NCI-H2227 (cell line): ENCODE measurements at regions not wholly inside any gene's neighbourhood (a gene's known extent, or its start where the extent isn't known, plus 50 kb on each side); places are given as distances from the start of the nearest gene placed in this dataset.
"Not testable (repeated sequence)": the region's sequence is repeated elsewhere in the genome, so short reads cannot be mapped to it uniquely, and the experiment has no call there.

Source experiments
- DNase-seq: peaks from one replicate; lab custom pipeline; 2025; ENCODE audit not compliant: unreplicated experiment; lab: John Stamatoyannopoulos, UW

- DNase-seq: no peak
These were observed 290.6 kb upstream of the KLF3 start for GRCh38 chr4:38373375-38373774.

- DNase-seq: no peak
These were observed 286.8 kb upstream of the KLF3 start for GRCh38 chr4:38377195-38377594.

DNA sequence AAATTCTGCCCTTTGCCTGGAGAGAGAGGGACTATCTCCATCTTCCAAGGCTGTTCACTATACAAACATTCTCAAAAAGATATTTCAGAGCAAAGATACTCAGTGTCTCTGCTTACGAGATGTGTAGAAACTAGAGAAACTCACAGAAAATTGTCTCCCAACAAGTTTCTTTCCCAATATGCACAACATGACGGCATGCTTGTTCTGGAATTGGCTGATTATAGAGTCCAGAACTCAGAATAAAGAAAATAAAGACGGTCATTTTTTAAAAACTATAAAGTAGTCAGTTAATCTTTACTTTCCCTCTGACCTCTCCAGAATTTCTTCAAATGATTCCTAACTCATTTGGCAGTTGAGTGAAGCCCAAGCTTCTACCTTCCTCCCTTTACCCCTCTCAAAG, 285.5 kb upstream of the KLF3 start:
- DNase-seq: no peak

DNA sequence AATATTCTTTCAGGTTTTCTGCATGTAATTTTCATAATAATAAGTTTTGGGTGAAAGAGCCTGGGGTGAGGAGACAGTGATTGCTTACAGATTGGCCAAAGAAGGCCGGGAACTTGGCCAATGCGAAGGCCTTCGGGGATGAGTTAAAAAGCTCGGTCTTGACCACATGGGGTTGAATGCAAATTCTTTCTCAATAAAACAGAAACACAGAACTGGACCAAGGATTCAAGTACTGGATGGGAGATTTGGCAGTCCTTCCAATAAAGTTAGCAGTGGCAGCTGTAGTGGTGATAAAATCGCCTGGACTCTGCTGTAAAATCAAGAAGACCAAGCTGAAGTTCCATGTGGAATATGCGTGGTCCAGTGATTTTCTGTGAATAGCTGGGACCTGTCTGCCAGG, 282.2 kb upstream of the KLF3 start:
- DNase-seq: no peak

GRCh38 chr4:38382520-38382919, 281.5 kb upstream of the KLF3 start:
- peak; percentile 49 for DNase-seq

DNA sequence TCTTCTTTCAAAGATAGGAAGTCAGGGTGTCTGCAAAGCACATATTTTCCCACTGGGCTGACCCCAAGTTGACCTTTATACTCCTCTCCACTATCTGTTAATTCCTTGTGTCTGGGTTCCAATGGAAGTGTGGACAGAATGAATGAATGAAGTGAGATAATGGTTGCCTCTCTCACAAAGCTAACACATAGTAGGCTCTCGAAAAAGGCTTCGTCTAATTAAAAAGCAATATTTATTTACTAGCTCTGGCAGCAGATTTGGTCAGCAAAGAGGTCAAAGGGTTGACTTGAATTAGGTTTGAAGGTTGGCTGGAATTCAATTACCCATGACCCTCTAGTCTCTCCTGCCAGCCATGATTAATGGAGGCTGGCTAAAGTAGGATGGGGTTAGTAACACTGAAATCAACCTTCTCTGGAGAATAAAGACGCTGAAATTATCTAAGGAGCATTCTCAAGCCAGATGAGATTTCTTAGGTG, 280.3 kb upstream of the KLF3 start:
- no peak for DNase-seq

- no peak for DNase-seq
These were observed 278.6 kb upstream of the KLF3 start for GRCh38 chr4:38385093-38386004.

DNA sequence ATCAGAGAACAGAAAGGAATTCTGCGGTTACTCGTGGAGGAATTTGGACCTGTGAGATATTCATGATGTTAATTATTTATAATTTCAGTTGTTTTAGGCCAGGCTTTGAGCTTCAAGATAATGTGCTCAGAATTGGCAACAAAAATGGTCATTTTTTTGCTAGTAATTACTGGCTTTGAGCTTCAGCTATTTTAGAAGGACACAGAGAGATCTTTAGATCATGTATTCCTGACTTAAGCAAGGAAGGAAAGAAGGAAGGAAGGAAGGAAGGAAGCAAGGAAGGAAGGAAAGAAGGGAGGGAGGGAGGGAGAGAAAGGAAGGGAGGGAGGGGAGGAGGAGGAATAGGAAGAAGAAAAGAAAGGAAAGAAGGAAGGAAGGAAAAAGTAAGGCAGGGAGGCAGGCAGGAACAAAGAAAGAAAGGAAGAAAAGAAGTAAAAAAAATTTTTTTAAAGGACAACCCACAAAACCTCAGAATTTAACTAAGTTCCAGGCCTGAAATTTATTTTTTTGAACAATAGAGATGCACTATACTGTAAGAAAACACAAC, 277.9 kb upstream of the KLF3 start:
- DNase-seq: no peak

GRCh38 chr4:38386654-38387188, 277.3 kb upstream of the KLF3 start:
- DNase-seq: no peak

- no peak for DNase-seq
These were observed 276.7 kb upstream of the KLF3 start for GRCh38 chr4:38387348-38387747.

- DNase-seq: no peak
These were observed 276.2 kb upstream of the KLF3 start for GRCh38 chr4:38387819-38388218.

DNA sequence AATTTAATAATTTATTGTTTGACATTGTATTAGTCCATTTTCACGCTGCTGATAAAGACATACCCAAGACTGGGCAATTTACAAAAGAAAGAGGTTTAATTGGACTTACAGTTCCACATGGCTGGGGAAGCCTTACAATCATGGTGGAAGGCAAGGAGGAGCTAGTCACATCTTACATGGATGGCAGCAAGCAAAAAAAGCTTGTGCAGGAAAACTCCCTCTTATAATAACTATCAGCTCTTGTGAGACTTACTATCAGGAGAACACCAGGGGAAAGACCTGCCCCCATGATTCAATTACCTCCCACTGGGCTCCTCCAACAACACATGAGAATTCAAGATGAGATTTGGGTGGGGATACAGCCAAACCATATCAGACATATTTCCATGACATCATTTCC, 275.1 kb upstream of the KLF3 start:
- DNase-seq: not testable (repeated sequence)

GRCh38 chr4:38390969-38391545, 272.9 kb upstream of the KLF3 start:
- DNase-seq: no peak

DNA sequence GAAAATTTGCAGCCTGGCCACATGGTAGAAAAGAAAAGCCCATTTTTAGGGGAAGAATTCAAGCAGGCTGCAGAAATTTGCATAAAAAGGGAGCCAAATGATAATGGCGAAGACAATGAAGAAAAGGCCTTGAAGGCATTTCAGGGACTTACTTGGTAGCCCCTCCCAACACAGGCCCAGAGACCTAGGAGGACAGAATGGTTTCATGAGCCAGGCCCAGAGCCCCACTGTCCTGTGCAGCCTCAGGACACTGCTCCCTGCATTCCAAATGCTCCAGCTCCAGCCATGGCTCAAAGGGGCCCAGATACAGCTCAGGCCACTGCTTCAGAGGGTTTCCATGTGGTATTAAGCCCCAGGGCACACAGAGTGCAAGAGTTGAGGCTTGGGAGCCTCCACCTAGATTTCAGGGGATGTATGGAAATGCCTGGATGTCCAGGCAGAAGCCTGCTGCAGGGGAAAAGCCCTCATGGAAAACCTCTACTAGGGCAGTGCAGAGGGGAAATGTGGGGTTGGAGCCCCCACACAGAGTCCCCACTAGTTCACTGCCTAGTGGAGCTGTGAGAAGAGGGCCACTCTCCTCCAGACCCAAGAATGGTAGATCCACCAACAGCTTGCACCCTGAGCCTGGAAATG, 271.7 kb upstream of the KLF3 start:
- DNase-seq: no peak

DNA sequence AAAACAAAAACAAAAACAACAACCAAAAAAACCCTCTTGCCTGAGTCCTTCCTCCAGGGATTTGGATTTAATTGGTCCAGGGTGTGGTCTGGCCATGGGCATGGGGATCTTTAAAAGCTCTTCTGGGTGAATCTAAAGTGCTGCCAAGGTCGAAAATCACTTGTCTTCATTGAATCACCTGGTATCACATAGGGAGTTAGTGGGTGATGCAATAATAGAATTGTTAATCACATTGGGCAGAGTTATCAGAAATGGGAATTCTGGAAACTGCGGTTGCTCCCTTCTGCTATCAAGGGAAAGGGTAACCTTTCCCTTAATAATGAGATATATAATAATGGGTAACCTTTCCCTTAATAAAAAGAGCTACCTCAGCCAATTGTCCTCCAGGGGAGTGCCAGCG, 267.9 kb upstream of the KLF3 start:
- no peak for DNase-seq

- DNase-seq: no peak
These were observed 267.0 kb upstream of the KLF3 start for GRCh38 chr4:38396845-38397547.

- DNase-seq: no peak
These were observed 263.1 kb upstream of the KLF3 start for GRCh38 chr4:38400946-38401345.

DNA sequence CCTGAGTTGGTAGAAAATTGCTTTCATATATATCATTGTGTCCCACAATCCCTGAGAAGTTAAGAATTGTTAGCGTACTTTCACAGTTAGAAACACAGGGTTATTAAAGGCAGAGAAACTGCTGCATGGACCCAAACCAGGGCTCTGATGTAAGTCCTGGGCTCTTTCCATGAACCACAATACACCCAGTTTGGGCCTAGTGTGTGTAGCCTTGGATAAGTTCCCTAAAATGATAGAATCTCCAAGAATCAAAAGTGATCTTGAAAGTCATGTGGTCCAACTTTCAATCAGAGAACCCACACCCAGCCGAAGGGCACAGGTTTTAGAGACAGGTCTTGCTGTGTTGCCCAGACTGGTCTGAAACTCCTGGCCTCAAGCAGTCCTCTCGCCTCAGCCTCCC, 257.8 kb upstream of the KLF3 start:
- DNase-seq: no peak

DNA sequence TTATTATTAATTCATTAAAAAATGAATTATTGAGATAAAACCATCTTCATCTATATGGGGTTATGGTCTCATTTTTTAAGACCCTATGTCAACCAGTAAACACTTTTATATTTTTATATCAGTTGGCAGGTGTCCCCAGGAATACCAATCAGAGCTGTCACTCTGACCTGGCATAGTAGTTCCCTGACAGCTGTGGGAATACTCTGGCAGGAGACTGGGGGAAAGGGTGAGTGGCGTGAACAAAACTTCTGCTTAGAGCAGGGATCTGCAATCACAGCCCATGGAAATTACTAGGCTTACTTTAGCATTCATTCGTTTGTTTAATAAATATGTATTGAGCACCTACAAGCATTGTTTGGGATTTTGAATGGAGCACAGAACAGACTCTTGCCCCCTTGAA, 254.1 kb upstream of the KLF3 start:
- DNase-seq: no peak

- no peak for DNase-seq
These were observed 252.9 kb upstream of the KLF3 start for GRCh38 chr4:38411092-38411491.

DNA sequence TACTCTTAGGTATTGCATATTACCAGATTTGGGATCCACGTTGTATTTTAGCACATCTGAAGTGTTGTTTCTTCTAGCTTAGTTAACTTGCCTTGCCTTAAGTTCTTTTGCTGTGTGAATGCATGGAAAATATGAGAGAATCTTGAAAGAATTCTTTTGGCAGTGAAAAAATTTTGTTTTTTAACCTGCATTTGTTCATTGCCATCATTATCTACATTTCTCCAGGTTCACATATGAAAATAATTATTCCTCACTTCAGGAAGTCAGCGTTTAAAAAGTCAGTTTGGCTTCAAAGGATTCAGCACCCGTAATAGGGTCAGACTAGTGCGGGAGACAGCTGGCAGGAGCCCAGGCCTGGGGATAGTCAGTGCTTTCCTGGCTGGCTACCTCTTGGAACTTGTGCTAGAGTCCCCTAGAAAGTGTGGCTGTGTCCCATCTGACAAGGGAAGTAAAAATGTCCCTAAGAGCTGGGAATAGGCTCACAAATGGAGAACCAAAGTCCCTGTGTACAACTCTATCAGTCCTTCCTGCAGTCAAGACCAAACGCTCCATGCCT, 251.9 kb upstream of the KLF3 start:
- no peak for DNase-seq
